ENCODE measurements at regions not wholly inside any gene's neighbourhood (a gene's known extent, or its start where the extent isn't known, plus 50 kb on each side); places are given as distances from the start of the nearest gene placed in this dataset.

DNA sequence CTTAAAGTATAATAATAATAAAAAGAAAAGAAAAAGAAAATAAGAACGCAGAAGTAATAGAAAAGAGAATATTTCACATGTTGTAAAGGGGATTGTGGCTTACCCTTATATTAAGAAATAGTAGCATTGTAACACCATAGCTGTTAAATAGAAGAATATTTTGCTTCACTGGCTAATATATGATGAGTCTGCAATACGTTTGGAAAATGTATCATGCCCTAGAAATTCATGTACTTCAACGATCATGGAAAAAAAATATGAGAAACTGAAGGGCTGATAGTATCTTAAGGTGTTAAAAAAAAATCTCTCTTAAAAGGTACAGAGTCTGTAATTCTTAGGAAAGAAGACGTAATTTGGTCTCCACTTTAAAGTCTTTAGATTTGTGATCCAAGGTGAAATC, 1390.5 kb upstream of the ADGRL2 start:
- no peaks in the 10 kb centered on the region for H3K9me3 ChIP-seq (ENCODE audit: control insufficient read depth, low read depth, low read length)
- H3K4me1 ChIP-seq (ENCODE audit: control insufficient read depth, low read depth, low read length), result no peaks in the 10 kb centered on the region
- H3K4me3 ChIP-seq (ENCODE audit: low read length), result no peak overlapping the region
- H3K9ac ChIP-seq (ENCODE audit: low read length), result no peak overlapping the region
- no peak overlapping the region for H3K27ac ChIP-seq (ENCODE audit: low read length)
- H3K36me3 ChIP-seq (ENCODE audit: control insufficient read depth, low read depth, low read length), result no peaks in the 10 kb centered on the region
- no peaks in the 10 kb centered on the region for H3K27me3 ChIP-seq (ENCODE audit: control insufficient read depth, insufficient read depth, low read length)

DNA sequence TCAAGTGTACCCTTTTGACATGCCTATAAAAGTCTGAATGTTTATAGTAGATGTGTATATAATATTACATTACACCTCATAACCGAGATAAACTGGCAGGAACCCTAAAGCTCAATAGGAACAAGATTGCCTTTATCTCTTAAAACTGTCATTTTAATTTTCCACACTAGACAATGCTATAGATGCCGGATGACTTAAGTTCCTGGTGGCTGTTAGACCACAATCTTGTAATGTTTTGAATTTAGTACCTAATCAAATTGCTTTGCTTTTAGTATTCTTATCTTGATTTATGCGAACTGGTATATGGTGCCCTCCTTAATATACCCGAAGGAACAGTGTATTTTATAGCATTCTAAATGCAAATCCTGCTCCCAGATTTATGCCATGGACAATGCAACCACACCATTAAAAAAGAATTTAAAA, 1397.0 kb upstream of the ADGRL4 start:
- Histone ChIP-seq H3K9me3 (ENCODE audit: control insufficient read depth, low read depth, low read length) (no peaks in the 10 kb centered on the region), H3K27me3 (ENCODE audit: control insufficient read depth, insufficient read depth, low read length) (no peaks in the 10 kb centered on the region), H3K36me3 (ENCODE audit: control insufficient read depth, low read depth, low read length) (no peaks in the 10 kb centered on the region), H3K4me1 (ENCODE audit: control insufficient read depth, low read depth, low read length) (no peaks in the 10 kb centered on the region), H3K9ac (ENCODE audit: low read length) (no peak overlapping the region), H3K27ac (ENCODE audit: low read length) (no peak overlapping the region), H3K4me3 (ENCODE audit: low read length) (no peak overlapping the region)

DNA sequence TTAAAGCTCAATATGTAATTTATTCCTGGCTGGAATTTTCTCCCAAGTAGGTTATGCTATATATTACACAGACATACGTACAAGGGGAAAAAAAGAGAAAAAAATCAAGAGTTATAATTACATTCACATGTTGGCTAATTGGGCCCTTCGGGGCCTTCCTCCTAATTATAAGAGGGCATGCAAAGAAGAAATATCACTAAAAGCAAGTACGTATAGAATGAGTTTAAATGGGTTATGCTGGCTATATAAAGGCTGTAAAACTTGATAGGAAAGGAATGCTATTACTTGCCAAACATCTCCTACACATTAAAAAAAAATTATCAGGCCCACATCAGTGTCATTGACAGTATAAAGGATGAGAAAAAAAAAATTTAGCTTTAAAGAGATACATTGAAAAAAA, 1396.1 kb upstream of the ADGRL4 start:
- Histone ChIP-seq H3K4me3 (ENCODE audit: low read length) (no peak overlapping the region), H3K9ac (ENCODE audit: low read length) (no peak overlapping the region), H3K27me3 (ENCODE audit: control insufficient read depth, insufficient read depth, low read length) (no peaks in the 10 kb centered on the region), H3K9me3 (ENCODE audit: control insufficient read depth, low read depth, low read length) (no peaks in the 10 kb centered on the region), H3K27ac (ENCODE audit: low read length) (no peak overlapping the region), H3K36me3 (ENCODE audit: control insufficient read depth, low read depth, low read length) (no peaks in the 10 kb centered on the region), H3K4me1 (ENCODE audit: control insufficient read depth, low read depth, low read length) (no peaks in the 10 kb centered on the region)

DNA sequence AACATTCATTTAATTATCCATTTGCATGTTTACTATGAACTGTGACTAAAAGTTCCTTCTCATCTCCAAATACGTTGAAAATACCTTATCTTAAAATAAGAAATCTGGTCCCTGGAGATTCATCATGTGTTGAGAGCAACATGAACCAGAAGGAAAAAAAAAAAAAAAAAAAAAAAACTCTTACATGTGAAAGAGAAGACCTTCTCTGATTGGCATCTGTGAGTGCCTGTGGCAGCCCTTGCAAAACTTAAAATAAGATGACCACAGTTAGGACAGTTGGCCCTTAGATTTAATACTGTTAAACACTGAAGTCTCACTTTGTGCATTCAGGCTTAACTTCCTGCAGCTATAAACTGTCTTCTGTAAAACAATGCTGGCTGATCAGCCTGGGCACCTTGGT, 1395.2 kb upstream of the ADGRL4 start:
- Histone ChIP-seq H3K36me3 (ENCODE audit: control insufficient read depth, low read depth, low read length) (no peaks in the 10 kb centered on the region), H3K9ac (ENCODE audit: low read length) (no peak overlapping the region), H3K9me3 (ENCODE audit: control insufficient read depth, low read depth, low read length) (no peaks in the 10 kb centered on the region), H3K27me3 (ENCODE audit: control insufficient read depth, insufficient read depth, low read length) (no peaks in the 10 kb centered on the region), H3K4me1 (ENCODE audit: control insufficient read depth, low read depth, low read length) (no peaks in the 10 kb centered on the region), H3K4me3 (ENCODE audit: low read length) (no peak overlapping the region), H3K27ac (ENCODE audit: low read length) (no peak overlapping the region)

DNA sequence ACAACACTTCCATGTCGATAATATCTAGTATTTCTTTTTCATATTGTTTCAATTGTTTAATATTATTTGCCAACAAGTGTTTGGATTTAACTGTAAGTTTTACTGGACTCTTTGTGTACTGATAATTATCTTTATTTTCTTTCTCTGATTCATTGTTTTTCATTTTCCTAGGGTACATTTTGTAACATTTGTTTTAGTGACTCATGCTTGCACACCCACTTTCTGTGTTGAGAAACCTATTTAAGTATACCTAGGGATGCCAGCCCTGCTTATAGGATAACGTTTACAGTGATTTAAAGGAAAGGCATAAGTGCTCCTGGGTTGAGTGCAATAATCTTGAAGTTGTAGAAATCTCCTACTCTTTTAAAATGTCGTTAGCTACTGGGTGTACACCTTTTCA, 1386.0 kb upstream of the ADGRL4 start:
- Histone ChIP-seq H3K27me3 (ENCODE audit: control insufficient read depth, insufficient read depth, low read length) (no peaks in the 10 kb centered on the region), H3K9me3 (ENCODE audit: control insufficient read depth, low read depth, low read length) (peaks cover 6% of the 10 kb centered on the region), H3K4me3 (ENCODE audit: low read length) (no peak overlapping the region), H3K27ac (ENCODE audit: low read length) (no peak overlapping the region), H3K36me3 (ENCODE audit: control insufficient read depth, low read depth, low read length) (no peaks in the 10 kb centered on the region), H3K9ac (ENCODE audit: low read length) (no peak overlapping the region), H3K4me1 (ENCODE audit: control insufficient read depth, low read depth, low read length) (no peaks in the 10 kb centered on the region)

DNA sequence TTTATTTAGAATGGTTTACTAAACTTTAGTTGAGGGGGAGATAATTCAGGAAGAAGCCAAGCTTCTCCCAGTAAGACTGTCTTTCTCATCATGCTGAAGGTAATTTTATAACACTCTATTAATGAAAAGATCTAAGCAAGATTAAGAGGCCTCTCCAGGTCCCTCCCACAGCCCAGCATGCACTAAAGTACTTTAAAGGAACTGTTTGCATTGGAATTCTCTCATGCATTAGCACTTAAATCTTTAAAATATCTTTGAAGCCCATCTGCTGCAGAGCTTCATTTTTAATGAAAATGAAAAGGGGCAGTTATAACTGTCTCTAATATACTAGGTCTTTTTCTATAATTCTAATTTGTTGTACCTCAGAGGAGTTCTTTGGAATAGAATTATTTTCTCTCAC, 1379.1 kb upstream of the ADGRL4 start:
- H3K36me3 ChIP-seq (ENCODE audit: control insufficient read depth, low read depth, low read length), result no peaks in the 10 kb centered on the region
- H3K4me1 ChIP-seq (ENCODE audit: control insufficient read depth, low read depth, low read length), result peaks cover 9% of the 10 kb centered on the region
- H3K4me3 ChIP-seq (ENCODE audit: low read length), result no peak overlapping the region
- no peak overlapping the region for H3K27ac ChIP-seq (ENCODE audit: low read length)
- H3K27me3 ChIP-seq (ENCODE audit: control insufficient read depth, insufficient read depth, low read length), result no peaks in the 10 kb centered on the region
- peaks cover 6% of the 10 kb centered on the region for H3K9me3 ChIP-seq (ENCODE audit: control insufficient read depth, low read depth, low read length)
- H3K9ac ChIP-seq (ENCODE audit: low read length), result no peak overlapping the region

DNA sequence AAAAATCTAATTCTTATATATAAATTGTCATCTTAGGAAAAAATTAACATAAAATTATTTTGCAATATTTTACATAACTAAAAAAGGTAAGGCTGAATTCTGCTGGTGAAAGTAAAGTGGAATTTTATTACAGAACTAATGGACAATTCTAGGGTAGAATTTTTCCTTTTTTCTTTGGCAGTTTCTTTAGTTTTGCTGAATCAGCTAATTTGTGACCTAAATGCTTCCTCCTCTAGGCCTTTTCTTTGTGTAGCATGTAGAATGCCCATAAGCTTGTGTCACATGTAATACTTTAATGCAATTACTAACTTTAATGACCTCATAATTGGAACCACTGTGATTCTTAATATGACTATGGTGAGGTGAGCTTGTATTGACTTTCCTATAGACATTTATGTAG, 1378.4 kb upstream of the ADGRL4 start:
- no peaks in the 10 kb centered on the region for H3K27me3 ChIP-seq (ENCODE audit: control insufficient read depth, insufficient read depth, low read length)
- no peak overlapping the region for H3K9ac ChIP-seq (ENCODE audit: low read length)
- H3K4me3 ChIP-seq (ENCODE audit: low read length), result no peak overlapping the region
- no peaks in the 10 kb centered on the region for H3K36me3 ChIP-seq (ENCODE audit: control insufficient read depth, low read depth, low read length)
- peaks cover 6% of the 10 kb centered on the region for H3K9me3 ChIP-seq (ENCODE audit: control insufficient read depth, low read depth, low read length)
- peaks cover 9% of the 10 kb centered on the region for H3K4me1 ChIP-seq (ENCODE audit: control insufficient read depth, low read depth, low read length)
- no peak overlapping the region for H3K27ac ChIP-seq (ENCODE audit: low read length)

DNA sequence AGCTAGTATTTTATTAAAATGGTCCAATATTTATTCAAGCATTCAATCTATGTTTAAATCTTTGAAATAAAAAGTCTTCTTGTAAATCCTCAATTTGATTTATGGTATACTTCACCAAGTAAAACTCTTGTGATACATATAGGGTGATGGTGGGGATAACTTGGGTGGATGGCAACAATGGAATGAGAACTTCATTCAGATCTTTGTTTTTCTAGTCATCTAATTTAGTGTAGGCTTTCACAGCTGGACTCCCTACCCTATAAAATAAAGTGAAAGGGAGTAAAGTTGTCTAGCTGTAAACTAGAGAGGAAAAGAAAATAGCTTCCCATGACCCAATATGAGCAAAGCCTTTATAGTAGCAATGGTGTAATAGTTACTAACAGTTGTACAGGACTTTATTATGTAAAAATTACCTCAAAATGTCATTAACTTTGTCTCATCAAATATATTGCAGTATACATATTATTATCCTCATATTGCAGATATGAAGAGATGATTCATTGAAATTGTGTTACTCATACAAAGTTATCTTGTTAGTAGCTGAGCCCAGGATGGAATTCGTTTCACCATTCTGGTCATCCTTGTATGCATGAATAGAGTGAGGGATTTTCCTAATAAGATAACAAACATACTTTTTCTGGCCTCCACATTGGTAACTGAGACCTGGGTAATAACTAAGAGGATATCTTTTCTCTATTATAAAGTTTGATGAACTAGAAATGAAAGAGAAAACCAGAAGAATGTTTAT, 1377.7 kb upstream of the ADGRL4 start:
- no peaks in the 10 kb centered on the region for H3K36me3 ChIP-seq (ENCODE audit: control insufficient read depth, low read depth, low read length)
- no peak overlapping the region for H3K4me3 ChIP-seq (ENCODE audit: low read length)
- peaks cover 9% of the 10 kb centered on the region for H3K4me1 ChIP-seq (ENCODE audit: control insufficient read depth, low read depth, low read length)
- H3K27ac ChIP-seq (ENCODE audit: low read length), result no peak overlapping the region
- H3K9me3 ChIP-seq (ENCODE audit: control insufficient read depth, low read depth, low read length), result peaks cover 2% of the 10 kb centered on the region
- H3K27me3 ChIP-seq (ENCODE audit: control insufficient read depth, insufficient read depth, low read length), result no peaks in the 10 kb centered on the region
- no peak overlapping the region for H3K9ac ChIP-seq (ENCODE audit: low read length)

DNA sequence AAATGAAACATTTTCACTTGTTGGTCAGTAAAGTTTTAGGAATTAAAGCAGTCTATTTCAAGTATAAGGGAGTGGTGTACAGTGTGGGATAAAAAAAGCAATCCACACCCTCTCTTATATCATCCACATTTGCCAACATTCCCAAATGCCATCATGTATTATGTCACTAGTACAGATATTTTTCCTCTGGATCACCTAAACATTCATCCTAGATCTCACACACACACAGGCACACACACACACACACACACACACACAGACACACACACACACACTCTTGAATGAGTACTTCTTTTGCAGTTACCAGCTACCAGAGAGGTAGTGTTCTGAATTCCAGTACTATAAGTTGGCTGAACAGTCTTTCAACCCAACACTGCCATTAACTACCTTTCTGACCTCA, 1369.1 kb upstream of the ADGRL4 start:
- Histone ChIP-seq H3K4me1 (ENCODE audit: control insufficient read depth, low read depth, low read length) (no peaks in the 10 kb centered on the region), H3K36me3 (ENCODE audit: control insufficient read depth, low read depth, low read length) (no peaks in the 10 kb centered on the region), H3K9me3 (ENCODE audit: control insufficient read depth, low read depth, low read length) (no peaks in the 10 kb centered on the region), H3K27me3 (ENCODE audit: control insufficient read depth, insufficient read depth, low read length) (no peaks in the 10 kb centered on the region), H3K4me3 (ENCODE audit: low read length) (no peak overlapping the region), H3K9ac (ENCODE audit: low read length) (no peak overlapping the region), H3K27ac (ENCODE audit: low read length) (no peak overlapping the region)

DNA sequence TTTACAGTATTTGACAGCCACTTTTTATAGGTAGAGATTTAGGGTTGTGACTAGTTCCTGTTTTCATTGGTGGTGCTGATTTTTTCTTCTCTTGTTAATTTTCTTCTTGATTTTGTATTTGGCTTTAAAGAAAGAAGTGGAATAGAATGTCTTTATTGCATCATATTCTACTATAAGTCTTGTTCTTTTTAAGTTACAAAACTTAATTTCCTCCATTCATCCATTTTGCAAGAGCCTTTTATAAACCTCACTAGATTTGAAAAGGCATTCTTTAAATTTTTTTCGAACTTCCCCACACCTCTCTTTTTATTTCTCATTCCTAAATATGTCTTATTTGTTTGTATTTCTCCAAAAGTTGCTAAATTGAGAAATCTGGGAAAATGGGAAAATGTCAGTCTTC, 1368.6 kb upstream of the ADGRL4 start:
- Histone ChIP-seq H3K4me3 (ENCODE audit: low read length) (no peak overlapping the region), H3K36me3 (ENCODE audit: control insufficient read depth, low read depth, low read length) (no peaks in the 10 kb centered on the region), H3K9ac (ENCODE audit: low read length) (no peak overlapping the region), H3K27ac (ENCODE audit: low read length) (no peak overlapping the region), H3K9me3 (ENCODE audit: control insufficient read depth, low read depth, low read length) (no peaks in the 10 kb centered on the region), H3K27me3 (ENCODE audit: control insufficient read depth, insufficient read depth, low read length) (no peaks in the 10 kb centered on the region), H3K4me1 (ENCODE audit: control insufficient read depth, low read depth, low read length) (no peaks in the 10 kb centered on the region)

DNA sequence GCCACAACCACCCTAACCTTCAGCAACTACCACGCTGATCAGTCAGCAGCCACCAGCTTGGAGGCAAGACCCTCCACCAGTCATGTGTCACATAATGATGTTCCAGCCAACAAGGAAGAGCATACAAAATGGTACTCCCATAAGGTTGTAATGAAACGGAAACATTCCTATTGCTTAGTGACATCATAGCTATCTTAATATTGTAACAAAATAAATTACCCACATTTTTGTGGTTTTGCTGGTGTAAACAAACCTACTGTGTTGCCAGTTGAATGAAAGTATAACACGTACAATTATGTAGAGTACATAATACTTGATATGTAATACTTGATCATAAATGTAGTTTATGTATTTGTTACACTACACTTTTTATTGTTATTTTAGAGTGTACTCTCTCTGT, 1363.2 kb upstream of the ADGRL4 start:
- Histone ChIP-seq H3K9me3 (ENCODE audit: control insufficient read depth, low read depth, low read length) (no peaks in the 10 kb centered on the region), H3K36me3 (ENCODE audit: control insufficient read depth, low read depth, low read length) (no peaks in the 10 kb centered on the region), H3K4me3 (ENCODE audit: low read length) (no peak overlapping the region), H3K4me1 (ENCODE audit: control insufficient read depth, low read depth, low read length) (peaks cover 3% of the 10 kb centered on the region), H3K27me3 (ENCODE audit: control insufficient read depth, insufficient read depth, low read length) (no peaks in the 10 kb centered on the region), H3K9ac (ENCODE audit: low read length) (no peak overlapping the region), H3K27ac (ENCODE audit: low read length) (no peak overlapping the region)

DNA sequence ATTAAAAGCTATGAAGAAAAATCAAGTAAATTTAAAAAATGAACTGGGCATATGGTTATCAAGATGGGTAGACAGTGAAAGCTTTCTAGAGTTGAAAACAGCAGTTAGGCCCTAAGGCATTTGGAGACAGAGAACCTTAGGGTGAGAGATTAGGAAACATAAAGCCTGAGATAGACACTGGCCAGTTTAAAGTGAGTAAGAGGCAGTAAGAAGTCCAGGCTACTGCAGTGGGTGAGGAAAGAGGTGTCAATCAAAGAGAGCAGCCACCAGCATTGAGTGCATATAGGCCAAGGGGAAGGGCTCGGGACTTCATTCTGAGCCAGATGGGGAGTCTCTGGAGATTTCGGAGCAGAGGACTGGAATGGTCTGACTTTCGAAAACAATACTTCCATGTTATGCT, 1360.5 kb upstream of the ADGRL4 start:
- no peaks in the 10 kb centered on the region for H3K36me3 ChIP-seq (ENCODE audit: control insufficient read depth, low read depth, low read length)
- no peaks in the 10 kb centered on the region for H3K9me3 ChIP-seq (ENCODE audit: control insufficient read depth, low read depth, low read length)
- no peaks in the 10 kb centered on the region for H3K27me3 ChIP-seq (ENCODE audit: control insufficient read depth, insufficient read depth, low read length)
- no peak overlapping the region for H3K27ac ChIP-seq (ENCODE audit: low read length)
- peaks cover 3% of the 10 kb centered on the region for H3K4me1 ChIP-seq (ENCODE audit: control insufficient read depth, low read depth, low read length)
- no peak overlapping the region for H3K9ac ChIP-seq (ENCODE audit: low read length)
- no peak overlapping the region for H3K4me3 ChIP-seq (ENCODE audit: low read length)

Measured in iPS-18a (cell line).